Eye (tissue), 1 donor: ENCODE measurements at regions not wholly inside any gene's neighbourhood (a gene's known extent, or its start where the extent isn't known, plus 50 kb on each side); places are given as distances from the start of the nearest gene placed in this dataset.
A peak's percentile ranks its signal among the peaks of the same experiment; 100 is the strongest.

Experiments
- DNase-seq: peaks from one replicate; pipeline ENCODE4 v3.0.0-alpha.2; 2015

DNA sequence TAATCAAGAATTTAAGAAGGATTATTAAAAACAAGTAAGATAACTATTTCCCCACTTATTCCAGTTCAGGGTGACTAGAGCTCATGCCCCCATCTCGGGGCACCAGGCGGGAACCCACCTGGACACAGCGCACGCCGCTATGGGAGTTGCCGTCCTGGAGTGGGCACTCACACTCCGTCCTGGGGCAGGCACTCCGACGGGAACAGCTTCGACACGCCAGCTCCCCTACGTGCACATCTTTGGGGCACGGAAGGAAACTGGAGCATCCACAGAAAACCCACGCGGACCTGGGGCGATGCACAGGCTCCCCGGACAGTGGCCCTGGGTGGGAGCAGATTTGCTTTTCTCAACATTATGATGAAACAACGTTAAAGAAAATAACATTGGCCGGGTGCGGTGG is 52.0 kb upstream of the GATA5 start:
- DNase-seq: no peak

- no peak for DNase-seq
These were observed 53.4 kb upstream of the GATA5 start for GRCh38 chr20:62528983-62529891.

DNA sequence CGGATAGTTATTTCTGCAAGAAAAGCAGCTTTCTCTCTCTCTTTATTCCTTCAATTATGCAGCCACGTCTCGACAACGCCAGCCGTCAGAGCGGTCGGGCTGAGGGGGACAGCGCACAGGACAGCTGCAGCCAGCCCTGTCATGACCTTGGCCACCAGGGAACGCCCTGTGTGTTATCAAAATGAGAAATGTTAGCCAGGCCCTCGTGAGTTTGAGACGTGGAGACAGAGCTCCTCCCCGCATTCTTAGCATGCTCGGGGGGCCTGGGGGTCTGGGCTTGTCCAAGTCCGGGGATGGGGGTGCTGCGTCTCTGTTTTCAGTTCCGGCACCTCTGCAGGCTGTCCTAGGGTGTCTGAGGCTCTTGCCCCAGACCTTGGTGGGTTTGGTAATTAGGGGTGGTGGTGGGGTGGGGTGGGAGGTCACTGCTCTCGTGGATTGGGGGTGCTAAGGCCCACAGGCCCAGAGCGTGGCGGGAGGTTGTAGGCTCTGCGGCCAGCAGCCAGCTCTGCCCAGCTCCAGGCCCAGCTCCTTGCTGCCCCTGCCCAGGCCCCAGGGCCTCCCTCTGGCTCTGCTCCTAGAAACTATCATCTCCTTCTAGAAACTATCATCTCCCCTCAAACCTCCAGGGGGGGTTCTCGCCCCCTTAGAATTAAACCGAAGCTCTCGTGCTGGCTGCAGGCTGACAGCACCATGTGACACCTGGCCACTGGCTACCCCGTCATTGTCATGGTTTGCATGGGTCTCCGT is 54.3 kb upstream of the GATA5 start:
- peak; percentile 65 for DNase-seq

DNA sequence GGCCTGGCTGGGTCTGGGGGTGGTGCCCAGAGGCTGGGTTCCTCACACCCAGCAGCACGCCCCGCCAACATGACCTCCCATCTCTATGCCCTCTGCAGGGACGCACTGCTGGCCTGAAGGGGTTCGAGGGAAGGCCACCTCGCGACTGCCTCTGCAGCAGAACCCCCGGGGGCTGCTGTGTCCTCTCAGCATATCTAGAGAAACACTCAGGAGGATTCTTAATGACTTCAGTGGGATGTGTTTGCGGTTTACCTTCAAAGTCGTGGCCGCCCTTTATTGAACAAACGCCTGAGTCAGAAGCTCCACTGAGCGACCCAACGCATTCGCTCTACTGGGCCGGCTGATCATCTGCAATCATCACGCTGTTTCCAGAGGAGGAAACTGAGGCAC is 54.8 kb upstream of the GATA5 start:
- no peak for DNase-seq

GRCh38 chr20:62531046-62531838 is 55.4 kb upstream of the GATA5 start:
- no peak for DNase-seq

DNA sequence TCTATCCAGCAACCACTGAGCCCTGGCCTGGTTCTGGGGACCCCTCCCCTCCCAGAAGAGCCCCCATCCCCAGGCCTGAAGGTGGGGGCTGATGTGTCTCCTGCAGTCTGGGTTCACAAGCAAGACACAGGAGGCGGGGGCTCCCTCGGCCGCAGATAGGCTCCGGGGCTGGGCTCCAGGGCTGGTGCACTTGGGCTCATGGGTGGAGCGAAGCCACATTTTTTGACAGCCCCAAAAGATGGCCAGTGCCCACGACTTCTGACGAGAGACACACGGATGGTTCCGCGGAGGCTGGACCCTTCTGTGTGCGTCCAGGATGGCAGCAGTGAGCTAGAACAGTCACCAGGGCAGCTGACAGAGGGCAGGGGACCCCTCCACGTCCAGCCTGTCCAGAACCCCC is 57.1 kb upstream of the GATA5 start:
- DNase-seq: no peak

DNA sequence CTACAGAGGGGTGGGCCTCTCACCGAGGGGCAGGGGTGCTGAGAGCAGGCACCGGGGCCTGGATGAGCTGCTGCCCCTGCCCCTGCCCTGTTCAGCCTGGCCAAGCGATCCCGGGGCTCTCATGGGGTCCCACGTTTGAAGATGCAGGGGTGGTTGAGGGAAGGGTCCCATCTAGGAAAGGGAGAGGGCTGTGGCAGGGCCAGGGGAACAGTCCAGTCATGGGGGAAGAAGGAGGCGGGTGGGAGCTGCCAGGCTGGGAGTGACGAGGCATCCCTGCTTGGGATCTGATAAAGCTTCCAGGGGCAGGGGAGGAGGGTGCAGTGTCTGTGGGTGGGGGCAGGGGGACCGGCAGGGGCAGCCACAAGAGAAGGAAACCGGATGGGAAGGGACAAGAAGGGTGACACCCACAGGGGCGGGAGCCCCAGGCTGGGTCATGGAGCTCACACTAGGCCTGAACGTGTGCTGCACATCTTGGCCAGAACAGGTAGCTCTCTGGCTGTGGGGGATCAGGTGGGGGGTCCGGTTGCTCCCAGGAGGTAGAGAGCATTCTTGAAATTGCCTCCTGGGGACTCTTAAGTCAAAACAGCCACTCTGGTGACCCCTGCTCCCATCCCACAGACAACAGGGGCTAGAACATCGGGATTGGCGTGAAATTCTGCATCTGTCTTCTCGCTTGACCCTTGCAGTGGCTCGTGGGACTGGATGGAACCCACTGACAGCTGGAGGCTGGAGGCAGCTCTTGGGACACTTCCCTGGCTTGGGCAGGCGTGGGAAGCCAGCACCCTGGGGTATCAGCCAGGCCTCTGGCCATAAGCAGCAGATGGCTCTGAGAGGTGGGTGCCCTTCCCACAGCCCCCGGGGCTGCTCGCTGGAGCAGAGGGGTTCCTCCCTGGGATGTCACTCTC is 58.0 kb upstream of the GATA5 start:
- no peak for DNase-seq

GRCh38 chr20:62534526-62535221 is 58.9 kb upstream of the GATA5 start:
- no peak for DNase-seq

- no peak for DNase-seq
These were observed 59.6 kb upstream of the GATA5 start for GRCh38 chr20:62535282-62535811.

GRCh38 chr20:62535964-62536363 is 60.2 kb upstream of the GATA5 start:
- no peak for DNase-seq

DNA sequence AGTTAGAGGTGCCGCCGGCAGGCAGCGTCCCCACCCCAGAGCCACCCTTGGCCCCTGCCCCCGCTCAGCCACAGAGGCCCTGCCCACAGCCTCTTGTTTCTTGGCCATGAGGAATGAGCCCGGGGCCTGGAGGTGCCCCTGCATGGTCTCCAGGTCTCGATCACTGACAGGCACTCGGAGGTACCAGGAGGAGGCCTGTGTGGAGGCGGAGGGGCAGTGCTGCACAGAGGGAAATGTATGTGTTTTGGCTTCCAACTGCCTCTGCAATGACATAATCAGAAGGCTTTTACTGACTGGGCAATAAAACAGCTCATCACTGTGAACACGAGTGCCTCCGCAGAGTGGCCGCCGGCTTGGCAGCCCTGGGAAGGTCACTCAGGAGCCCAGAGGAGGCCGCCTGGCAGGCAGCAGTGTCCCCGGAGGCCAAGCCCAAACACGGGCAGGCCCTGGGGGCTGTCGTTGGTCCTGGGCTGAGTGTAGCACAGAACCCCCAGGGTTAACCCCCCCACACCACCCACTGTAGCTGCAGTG is 61.1 kb upstream of the GATA5 start:
- no peak for DNase-seq

GRCh38 chr20:62537649-62538292 is 62.0 kb upstream of the GATA5 start:
- no peak for DNase-seq

DNA sequence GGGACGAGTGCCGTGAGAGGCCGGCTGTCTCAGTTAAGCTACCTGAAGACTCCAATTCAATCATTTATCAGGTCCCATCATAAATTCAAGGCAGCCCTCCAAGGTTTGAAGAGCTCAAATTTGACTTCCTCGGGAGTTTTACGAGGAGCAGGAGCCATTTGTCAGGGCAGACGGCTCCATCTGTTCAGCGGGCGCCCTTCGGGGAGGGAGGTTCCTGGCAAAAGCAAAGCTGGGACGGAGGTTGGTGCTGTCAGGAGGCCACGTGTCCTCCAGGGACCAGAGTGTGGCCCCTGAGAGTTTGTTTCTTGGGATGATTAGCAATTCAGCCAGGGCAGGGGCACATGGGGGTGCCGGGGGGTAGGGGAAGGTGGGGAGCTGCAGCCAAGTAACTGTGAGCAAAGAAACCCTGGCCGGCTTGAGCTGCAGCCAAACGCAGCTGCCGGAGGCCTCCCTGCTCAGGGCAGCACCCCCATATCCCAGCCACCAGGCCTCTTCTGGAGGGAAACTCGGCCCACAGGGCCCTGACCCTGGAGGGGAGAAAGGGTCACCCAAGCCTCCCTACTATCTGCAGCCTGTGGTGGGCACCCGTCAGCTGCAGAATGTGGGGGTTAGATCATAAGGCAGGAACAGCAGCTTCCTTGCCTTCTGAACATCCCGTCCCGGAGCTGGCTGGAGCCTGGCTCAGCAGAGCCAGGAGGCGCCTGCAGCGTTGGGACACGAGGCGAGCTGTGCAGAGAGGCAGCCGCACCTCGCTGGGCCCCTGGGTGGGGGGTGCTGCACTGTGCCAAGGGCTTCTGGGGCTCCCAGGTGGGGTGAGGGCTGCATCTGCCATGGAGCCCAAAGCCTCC is 63.6 kb upstream of the GATA5 start:
- no peak for DNase-seq

GRCh38 chr20:62540504-62540903 is 64.7 kb upstream of the GATA5 start:
- no peak for DNase-seq

- DNase-seq: no peak
These were observed 67.1 kb upstream of the GATA5 start for GRCh38 chr20:62542862-62543261.

DNA sequence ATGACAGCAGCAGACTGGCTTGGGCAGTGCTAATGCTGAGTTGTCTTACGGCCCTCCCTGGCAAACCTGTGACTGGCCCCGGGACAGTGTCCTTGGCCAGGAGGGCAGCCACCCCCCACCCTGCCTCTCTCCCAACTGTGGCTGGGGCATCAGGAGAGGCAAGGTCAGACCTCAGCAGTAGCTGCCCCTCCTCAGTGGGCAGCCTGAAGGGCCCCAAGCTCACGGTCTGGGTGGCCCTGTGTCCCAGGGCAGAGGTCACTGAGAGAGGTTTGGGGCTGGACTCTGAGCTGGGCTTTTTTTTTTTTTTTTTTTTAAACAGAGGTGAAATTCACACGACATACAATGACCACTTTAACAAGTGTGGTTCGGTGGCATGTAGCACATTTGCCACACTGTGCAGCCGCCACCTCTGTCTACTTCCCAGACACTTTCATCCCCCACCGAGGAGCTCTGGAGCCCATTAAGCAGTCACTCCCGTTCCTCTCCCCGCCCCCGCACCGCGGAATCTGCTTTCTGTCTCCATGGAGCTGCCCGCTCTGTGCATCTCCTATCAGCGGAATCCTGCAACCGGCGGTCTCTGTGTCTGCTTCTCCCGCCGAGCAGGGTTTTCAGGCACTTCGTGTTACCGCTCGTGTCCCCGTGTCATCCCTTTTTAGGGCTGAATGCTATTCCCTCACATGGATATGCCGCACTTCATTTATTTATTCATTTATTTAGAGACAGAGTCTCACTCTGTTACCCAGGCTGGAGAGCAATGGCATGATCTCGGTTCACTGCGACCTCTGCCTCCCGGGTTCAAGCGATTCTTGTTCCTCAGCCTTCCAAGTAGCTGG is 67.9 kb upstream of the GATA5 start:
- no peak for DNase-seq

- DNase-seq: no peak
These were observed 68.8 kb upstream of the GATA5 start for GRCh38 chr20:62544505-62545055.

DNA sequence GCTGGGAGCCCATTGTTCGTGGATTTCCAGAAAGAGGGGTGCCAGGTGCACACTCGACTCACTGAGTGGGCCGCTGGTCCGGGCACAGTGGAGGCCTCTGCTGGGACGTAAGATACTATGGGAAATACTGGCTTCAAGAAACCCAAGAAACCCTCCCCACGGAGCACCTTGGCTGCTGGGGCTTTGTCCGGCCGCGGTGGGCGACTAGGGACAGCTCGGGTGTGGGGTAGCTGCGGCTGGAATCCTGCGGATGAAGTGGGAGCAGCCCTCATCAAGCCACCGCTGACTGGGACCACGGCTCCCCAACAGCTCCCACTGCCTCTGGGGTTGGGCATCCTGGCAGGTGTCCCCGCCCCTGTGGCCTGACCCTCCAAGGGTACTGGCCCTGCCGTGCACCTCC is 69.5 kb upstream of the GATA5 start:
- DNase-seq: no peak
